Mesenchymal stem cell (in vitro differentiated cells and primary cell): ENCODE measurements at regions not wholly inside any gene's neighbourhood (a gene's known extent, or its start where the extent isn't known, plus 50 kb on each side); places are given as distances from the start of the nearest gene placed in this dataset.
"Not testable (repeated sequence)": the region's sequence is repeated elsewhere in the genome, so short reads cannot be mapped to it uniquely, and the experiment has no call there.

ENCODE experiments used
- DNase-seq: peaks from one replicate; pipeline ENCODE4 v3.0.0-alpha.2; 2013
- H2AFZ ChIP-seq: one replicate; pipeline ENCODE4 v1.6.1; 2013; ENCODE audit warnings: low read depth, mild to moderate bottlenecking, control low read depth, inconsistent platforms, low read length, moderate library complexity
- H2AK5ac ChIP-seq: 2 replicates; pipeline ENCODE4 v1.6.1; 2013; ENCODE audit warnings: low read length, moderate library complexity, mild to moderate bottlenecking, inconsistent platforms; ENCODE audit not compliant: severe bottlenecking
- H2BK120ac ChIP-seq: one replicate; pipeline ENCODE4 v1.6.1; 2013; ENCODE audit warnings: low read depth, mild to moderate bottlenecking, inconsistent platforms, low read length, moderate library complexity
- H2BK12ac ChIP-seq, 2 experiments: one replicate each; pipeline ENCODE4 v1.6.1; 2013; ENCODE audit warnings: inconsistent platforms in 2 of 2, low read length in 2 of 2, mild to moderate bottlenecking in 2 of 2, moderate library complexity in 2 of 2, control low read depth in 1 of 2
- H2BK15ac ChIP-seq: one replicate; pipeline ENCODE4 v1.6.1; 2013; ENCODE audit warnings: mild to moderate bottlenecking, low read depth, inconsistent platforms; ENCODE audit not compliant: poor library complexity, severe bottlenecking
- H2BK5ac ChIP-seq: 2 replicates; pipeline ENCODE4 v1.6.1; 2013; ENCODE audit warnings: low read depth, mild to moderate bottlenecking, low read length, control low read depth, inconsistent platforms; ENCODE audit not compliant: poor library complexity, severe bottlenecking
- H3K14ac ChIP-seq, 2 experiments: one replicate each; pipeline ENCODE4 v1.6.1; 2013; ENCODE audit warnings: inconsistent platforms in 2 of 2, low read length in 2 of 2, control low read depth in 1 of 2, mild to moderate bottlenecking in 1 of 2, moderate library complexity in 1 of 2
- H3K18ac ChIP-seq, 2 experiments: one replicate each; pipeline ENCODE4 v1.6.1; 2013; ENCODE audit warnings: inconsistent platforms in 2 of 2, low read length in 2 of 2, control low read depth in 1 of 2, low read depth in 1 of 2, mild to moderate bottlenecking in 1 of 2
- H3K23ac ChIP-seq, 2 experiments: one replicate each; pipeline ENCODE4 v1.6.1; 2013; ENCODE audit warnings: inconsistent platforms in 2 of 2, low read length in 2 of 2, mild to moderate bottlenecking in 2 of 2, moderate library complexity in 2 of 2, control low read depth in 1 of 2
- H3K27ac ChIP-seq: 2 replicates; pipeline ENCODE4 v1.5.1; 2013; ENCODE audit warnings: mild to moderate bottlenecking, moderate library complexity, low read length, control low read depth, inconsistent platforms; ENCODE audit not compliant: poor library complexity, severe bottlenecking
- H3K27me3 ChIP-seq, 2 experiments: 2 replicates each; pipeline versions ENCODE4 v1.6.1 to v1.7.0; 2013; ENCODE audit warnings: low read length in 2 of 2, mild to moderate bottlenecking in 2 of 2, moderate library complexity in 2 of 2, control low read depth in 1 of 2, inconsistent platforms in 1 of 2; ENCODE audit not compliant: control insufficient read depth in 1 of 2, insufficient read depth in 1 of 2
- H3K36me3 ChIP-seq, 2 experiments: 2 replicates each; pipeline versions ENCODE4 v1.6.1 to v1.7.0; 2013; ENCODE audit warnings: low read length in 2 of 2, control low read depth in 1 of 2, inconsistent platforms in 1 of 2, low read depth in 1 of 2, mild to moderate bottlenecking in 1 of 2; ENCODE audit not compliant: insufficient read depth in 2 of 2, control insufficient read depth in 1 of 2
- H3K4ac ChIP-seq, 2 experiments: one replicate each; pipeline ENCODE4 v1.6.1; 2013; ENCODE audit warnings: inconsistent platforms in 2 of 2, low read length in 2 of 2, mild to moderate bottlenecking in 2 of 2, moderate library complexity in 2 of 2, control low read depth in 1 of 2, low read depth in 1 of 2
- H3K4me1 ChIP-seq: 2 replicates; pipeline ENCODE4 v1.6.1; 2013; ENCODE audit warnings: low read depth, low read length, control low read depth; ENCODE audit not compliant: control insufficient read depth, insufficient read depth
- H3K4me2 ChIP-seq: 2 replicates; pipeline ENCODE4 v1.6.1; 2013; ENCODE audit warnings: low read length, mild to moderate bottlenecking, inconsistent platforms; ENCODE audit not compliant: poor library complexity, severe bottlenecking
- H3K4me3 ChIP-seq, 2 experiments: 2 replicates each; pipeline versions ENCODE4 v1.5.1 to v1.7.0; 2013; ENCODE audit warnings: low read length in 2 of 2, mild to moderate bottlenecking in 2 of 2, control low read depth in 1 of 2, low read depth in 1 of 2; ENCODE audit not compliant: insufficient read depth in 1 of 2
- H3K79me1 ChIP-seq: replicated peaks from 2 replicates; pipeline ENCODE4 v1.6.1; 2013; ENCODE audit warnings: mild to moderate bottlenecking, control low read depth, low read length, inconsistent platforms; ENCODE audit not compliant: poor library complexity, severe bottlenecking
- H3K9ac ChIP-seq: 2 replicates; pipeline ENCODE4 v1.7.0; 2013; ENCODE audit warnings: mild to moderate bottlenecking, low read length, moderate library complexity
- H3K9me3 ChIP-seq: 2 replicates; pipeline ENCODE4 v1.7.0; 2013; ENCODE audit warnings: mild to moderate bottlenecking, low read length; ENCODE audit not compliant: control insufficient read depth
- H4K8ac ChIP-seq: one replicate; pipeline ENCODE4 v1.6.1; 2013; ENCODE audit warnings: inconsistent platforms, mild to moderate bottlenecking, low read length, moderate library complexity
- H4K91ac ChIP-seq: one replicate; pipeline ENCODE4 v1.6.1; 2013; ENCODE audit warnings: mild to moderate bottlenecking, low read length, inconsistent platforms
- WGBS: methylation state at CpG from one replicate; pipeline ENCODE4 v1.1.7; 2013; ENCODE audit warnings: mixed read lengths; 5-methylcytosine and 5-hydroxymethylcytosine counted together

- no peak overlapping the region for H2BK120ac ChIP-seq
- no peaks in the 10 kb centered on the region for H3K79me1 ChIP-seq
- no peak overlapping the region for H3K9ac ChIP-seq
- H3K4me3 ChIP-seq: no peak overlapping the region
- no peak overlapping the region for H3K4ac ChIP-seq
- DNase-seq: no peak
- H3K14ac ChIP-seq: no peak overlapping the region
- no peaks in the 10 kb centered on the region for H3K36me3 ChIP-seq
- H3K27ac ChIP-seq: no peak overlapping the region
- no peak overlapping the region for H2AFZ ChIP-seq
- H3K23ac ChIP-seq: no peak overlapping the region
- no peaks in the 10 kb centered on the region for H3K27me3 ChIP-seq
- H3K4me2 ChIP-seq: no peak overlapping the region
- no peak overlapping the region for H4K91ac ChIP-seq
- no peak overlapping the region for H3K18ac ChIP-seq
- peaks cover 4% of the 10 kb centered on the region for H3K9me3 ChIP-seq
- no peak overlapping the region for H2BK15ac ChIP-seq
- no peak overlapping the region for H2AK5ac ChIP-seq
- H2BK12ac ChIP-seq: no peak overlapping the region
- no peak overlapping the region for H2BK5ac ChIP-seq
- H3K4me1 ChIP-seq: no peaks in the 10 kb centered on the region
- no peak overlapping the region for H4K8ac ChIP-seq
Observed at GRCh38 chr7:109639561-109639960, 1069.9 kb downstream of the DNAJB9 start.

GRCh38 chr7:109641445-109641844 lies 1071.8 kb downstream of the DNAJB9 start:
- no peak overlapping the region for H2BK120ac ChIP-seq
- H3K9me3 ChIP-seq: no peaks in the 10 kb centered on the region
- no peak overlapping the region for H2BK12ac ChIP-seq
- H3K27ac ChIP-seq: no peak overlapping the region
- H3K9ac ChIP-seq: no peak overlapping the region
- no peak for DNase-seq
- H3K27me3 ChIP-seq: no peaks in the 10 kb centered on the region
- H3K4me3 ChIP-seq: no peak overlapping the region
- no peak overlapping the region for H3K14ac ChIP-seq
- H2AK5ac ChIP-seq: no peak overlapping the region
- no peak overlapping the region for H2BK15ac ChIP-seq
- H3K4ac ChIP-seq: no peak overlapping the region
- no peak overlapping the region for H2BK5ac ChIP-seq
- no peak overlapping the region for H3K18ac ChIP-seq
- no peak overlapping the region for H4K91ac ChIP-seq
- no peaks in the 10 kb centered on the region for H3K36me3 ChIP-seq
- no peak overlapping the region for H3K4me2 ChIP-seq
- no peaks in the 10 kb centered on the region for H3K79me1 ChIP-seq
- H3K23ac ChIP-seq: no peak overlapping the region
- H3K4me1 ChIP-seq: no peaks in the 10 kb centered on the region
- no peak overlapping the region for H2AFZ ChIP-seq
- H4K8ac ChIP-seq: no peak overlapping the region
- 77% methylated on average over 6 of the region's 7 CpGs for WGBS

GRCh38 chr7:109646124-109646523 lies 1076.5 kb downstream of the DNAJB9 start:
- Histone ChIP-seq H3K4ac (no peak overlapping the region), H3K27ac (no peak overlapping the region), H3K4me1 (no peaks in the 10 kb centered on the region), H4K8ac (no peak overlapping the region), H2BK12ac (no peak overlapping the region), H3K4me3 (no peak overlapping the region), H2BK15ac (no peak overlapping the region), H3K4me2 (no peak overlapping the region), H3K79me1 (no peaks in the 10 kb centered on the region), H2AK5ac (no peak overlapping the region), H3K9me3 (no peaks in the 10 kb centered on the region), H3K23ac (no peak overlapping the region), H3K36me3 (no peaks in the 10 kb centered on the region), H3K14ac (no peak overlapping the region), H3K18ac (no peak overlapping the region), H2BK120ac (no peak overlapping the region), H2BK5ac (no peak overlapping the region), H2AFZ (no peak overlapping the region), H4K91ac (no peak overlapping the region), H3K27me3 (no peaks in the 10 kb centered on the region), H3K9ac (no peak overlapping the region)
- WGBS: 78% methylated on average over 7 of the region's 7 CpGs
- DNase-seq: no peak

- 78% methylated on average over 5 of the region's 5 CpGs for WGBS
Observed at GRCh38 chr7:109646594-109646993, 1076.9 kb downstream of the DNAJB9 start.

More at GRCh38 chr7:109646594-109646993, 1076.9 kb downstream of the DNAJB9 start:
- not testable (repeated sequence) for H3K9me3 ChIP-seq, DNase-seq, H2AFZ ChIP-seq, H3K9ac ChIP-seq, H3K36me3 ChIP-seq, H2BK12ac ChIP-seq, H3K4me1 ChIP-seq, H3K14ac ChIP-seq, H2BK120ac ChIP-seq, H3K27me3 ChIP-seq, H2AK5ac ChIP-seq, H3K4ac ChIP-seq, H3K18ac ChIP-seq, H3K27ac ChIP-seq, H3K79me1 ChIP-seq, H3K23ac ChIP-seq, H2BK5ac ChIP-seq, H3K4me3 ChIP-seq, H2BK15ac ChIP-seq, H4K91ac ChIP-seq, H4K8ac ChIP-seq, H3K4me2 ChIP-seq
